Mononuclear cell (primary cell): ENCODE measurements at regions not wholly inside any gene's neighbourhood (a gene's known extent, or its start where the extent isn't known, plus 50 kb on each side); places are given as distances from the start of the nearest gene placed in this dataset.

ENCODE experiments used
- H3K27me3 ChIP-seq: 2 replicates; pipeline ENCODE4 v1.6.0; 2011; ENCODE audit warnings: low read length, control low read depth; ENCODE audit not compliant: insufficient read depth
- H3K4me1 ChIP-seq: 2 replicates; pipeline ENCODE4 v1.5.1; 2011; ENCODE audit warnings: mild to moderate bottlenecking, low read length, control low read depth; ENCODE audit not compliant: insufficient read depth
- H3K4me3 ChIP-seq: 2 replicates; pipeline ENCODE4 v1.5.1; 2011; ENCODE audit warnings: mild to moderate bottlenecking, low read length, moderate library complexity
- H3K9me3 ChIP-seq: 2 replicates; pipeline ENCODE4 v1.5.1; 2011; ENCODE audit warnings: low read depth, mild to moderate bottlenecking, control low read depth, low read length

GRCh38 chr5:173755319-173755718 lies 132.8 kb upstream of the CPEB4 start:
- peaks cover 7% of the 10 kb centered on the region for H3K4me1 ChIP-seq
- no peaks in the 10 kb centered on the region for H3K9me3 ChIP-seq
- H3K27me3 ChIP-seq, result no peaks in the 10 kb centered on the region
- no peak overlapping the region for H3K4me3 ChIP-seq

DNA sequence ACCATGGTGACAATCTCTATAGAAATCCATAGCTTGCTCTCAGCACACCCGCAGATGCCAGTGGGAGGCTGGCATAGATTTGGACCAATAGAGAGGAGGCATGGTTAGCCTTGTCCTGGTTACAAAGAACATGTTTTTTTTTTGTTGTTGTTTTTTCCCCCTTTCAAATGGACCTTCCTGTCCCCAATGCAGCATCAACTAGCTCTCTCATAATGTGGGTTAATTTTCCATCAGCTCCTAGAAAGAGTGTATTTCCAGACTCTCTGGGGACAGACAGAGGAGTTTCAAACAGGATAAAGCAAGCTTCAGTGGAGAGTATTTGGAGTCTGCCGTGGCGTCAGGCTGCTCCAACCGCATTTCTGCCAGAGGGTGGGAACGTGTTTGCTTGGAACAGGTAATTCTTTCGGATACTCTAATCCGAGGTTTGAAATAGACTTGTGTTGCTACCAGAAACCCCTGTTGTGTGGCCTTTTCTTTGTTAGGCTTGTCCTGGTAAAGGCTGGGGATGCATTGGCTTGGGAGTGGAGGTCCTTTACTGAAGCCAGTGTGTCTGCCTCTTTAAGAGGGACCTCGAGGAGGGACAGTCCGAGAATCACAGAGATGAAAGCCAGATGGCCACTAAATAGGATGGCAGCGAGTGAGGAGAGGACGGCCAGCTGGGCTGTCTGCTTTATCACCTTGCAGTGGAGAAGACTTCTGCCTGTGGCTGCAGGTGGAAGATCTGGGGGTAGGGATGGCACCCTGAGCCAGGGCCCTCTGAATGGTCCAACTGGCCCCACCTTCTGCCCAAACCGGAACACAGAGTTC lies 130.5 kb upstream of the CPEB4 start:
- H3K4me3 ChIP-seq, result no peak overlapping the region
- H3K27me3 ChIP-seq, result no peaks in the 10 kb centered on the region
- peaks cover under 1% of the 10 kb centered on the region for H3K4me1 ChIP-seq
- no peaks in the 10 kb centered on the region for H3K9me3 ChIP-seq

GRCh38 chr5:173758676-173759075 lies 129.5 kb upstream of the CPEB4 start:
- H3K4me1 ChIP-seq, result peaks cover 8% of the 10 kb centered on the region
- no peaks in the 10 kb centered on the region for H3K9me3 ChIP-seq
- H3K27me3 ChIP-seq, result no peaks in the 10 kb centered on the region
- H3K4me3 ChIP-seq, result no peak overlapping the region

DNA sequence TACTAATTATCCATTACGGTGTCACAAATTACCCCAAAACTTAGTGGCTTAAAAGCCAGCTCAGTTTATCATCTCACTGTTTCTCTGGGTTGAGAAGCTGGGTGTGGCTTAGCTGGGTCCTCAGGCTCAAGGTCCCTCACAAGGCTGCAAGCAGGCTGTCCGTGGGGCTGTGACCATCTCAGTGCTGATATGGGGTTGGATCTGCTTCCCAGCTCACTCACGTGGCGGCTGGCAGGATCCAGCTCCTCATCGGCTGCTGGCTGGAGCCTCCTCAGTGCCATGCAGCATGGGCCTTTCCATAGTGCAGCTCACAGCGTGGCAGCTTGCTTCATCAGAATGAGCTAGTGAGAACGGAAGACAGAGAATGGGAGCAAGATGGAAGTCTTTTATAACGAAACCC lies 128.5 kb upstream of the CPEB4 start:
- Histone ChIP-seq H3K4me3 (no peak overlapping the region), H3K9me3 (no peaks in the 10 kb centered on the region), H3K4me1 (peaks cover 12% of the 10 kb centered on the region), H3K27me3 (no peaks in the 10 kb centered on the region)

GRCh38 chr5:173760461-173761177 lies 127.5 kb upstream of the CPEB4 start:
- Histone ChIP-seq H3K4me1 (peaks cover 13% of the 10 kb centered on the region), H3K27me3 (no peaks in the 10 kb centered on the region), H3K4me3 (no peak overlapping the region), H3K9me3 (no peaks in the 10 kb centered on the region)

GRCh38 chr5:173761178-173761513 lies 127.0 kb upstream of the CPEB4 start:
- H3K9me3 ChIP-seq, result no peaks in the 10 kb centered on the region
- H3K4me1 ChIP-seq, result peaks cover 16% of the 10 kb centered on the region
- no peak overlapping the region for H3K4me3 ChIP-seq
- H3K27me3 ChIP-seq, result no peaks in the 10 kb centered on the region

- peaks cover 20% of the 10 kb centered on the region for H3K4me1 ChIP-seq
- no peaks in the 10 kb centered on the region for H3K27me3 ChIP-seq
- H3K9me3 ChIP-seq, result no peaks in the 10 kb centered on the region
- H3K4me3 ChIP-seq, result no peak overlapping the region
Observed at GRCh38 chr5:173762045-173762444, 126.1 kb upstream of the CPEB4 start.

GRCh38 chr5:173762930-173763329 lies 125.2 kb upstream of the CPEB4 start:
- no peak overlapping the region for H3K4me3 ChIP-seq
- peaks cover 20% of the 10 kb centered on the region for H3K4me1 ChIP-seq
- no peaks in the 10 kb centered on the region for H3K9me3 ChIP-seq

GRCh38 chr5:173763410-173763809 lies 124.7 kb upstream of the CPEB4 start:
- H3K27me3 ChIP-seq, result no peaks in the 10 kb centered on the region
- peaks cover 20% of the 10 kb centered on the region for H3K4me1 ChIP-seq
- H3K4me3 ChIP-seq, result no peak overlapping the region
- H3K9me3 ChIP-seq, result no peaks in the 10 kb centered on the region

More at GRCh38 chr5:173762930-173763329, 125.2 kb upstream of the CPEB4 start:
- H3K27me3 ChIP-seq, result no peaks in the 10 kb centered on the region

- no peaks in the 10 kb centered on the region for H3K9me3 ChIP-seq
- no peak overlapping the region for H3K4me3 ChIP-seq
- no peaks in the 10 kb centered on the region for H3K27me3 ChIP-seq
- peaks cover 20% of the 10 kb centered on the region for H3K4me1 ChIP-seq
Observed at GRCh38 chr5:173764332-173765028, 123.7 kb upstream of the CPEB4 start.

- Histone ChIP-seq H3K9me3 (no peaks in the 10 kb centered on the region), H3K27me3 (no peaks in the 10 kb centered on the region), H3K4me1 (peaks cover 20% of the 10 kb centered on the region), H3K4me3 (no peak overlapping the region)
Observed at GRCh38 chr5:173765029-173765644, 123.0 kb upstream of the CPEB4 start.

- H3K27me3 ChIP-seq, result no peaks in the 10 kb centered on the region
- H3K4me1 ChIP-seq, result peaks cover 20% of the 10 kb centered on the region
- no peak overlapping the region for H3K4me3 ChIP-seq
- H3K9me3 ChIP-seq, result no peaks in the 10 kb centered on the region
Observed at GRCh38 chr5:173765661-173766060, 122.5 kb upstream of the CPEB4 start.

DNA sequence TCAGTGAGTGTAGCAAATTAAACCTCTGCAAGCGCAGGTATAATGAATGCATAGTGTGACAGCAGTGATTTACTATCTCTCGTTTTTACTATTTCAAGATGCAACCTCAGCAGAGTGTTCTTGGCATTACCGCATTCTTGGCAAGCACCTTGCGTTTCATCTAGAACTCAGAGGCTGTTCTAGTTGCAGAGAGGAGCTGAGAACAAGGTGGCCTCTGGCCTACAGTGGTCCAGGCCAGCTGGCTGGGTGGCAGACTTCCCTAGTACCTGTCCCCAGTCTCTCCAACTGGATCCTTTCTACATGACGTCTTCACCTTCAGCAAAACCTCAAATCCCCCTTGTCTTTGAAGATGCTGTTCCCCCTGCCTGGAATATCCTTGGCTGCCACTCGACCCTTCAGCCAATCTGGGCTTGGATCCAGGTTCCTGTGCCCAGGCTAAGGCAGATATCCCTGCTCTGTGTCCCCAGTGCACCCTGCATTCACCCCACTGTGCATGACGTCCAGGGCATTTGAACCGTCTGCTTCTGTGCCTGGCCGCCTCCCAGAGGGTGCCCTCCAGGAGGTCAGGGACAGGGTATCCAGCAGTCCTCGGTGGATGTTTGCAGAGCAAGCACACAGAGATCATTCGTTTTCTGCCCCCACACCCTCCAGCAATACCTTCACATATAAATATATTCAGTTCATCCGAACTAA lies 120.4 kb upstream of the CPEB4 start:
- H3K4me1 ChIP-seq, result peaks cover 33% of the 10 kb centered on the region
- no peak overlapping the region for H3K4me3 ChIP-seq
- no peaks in the 10 kb centered on the region for H3K27me3 ChIP-seq
- no peaks in the 10 kb centered on the region for H3K9me3 ChIP-seq

GRCh38 chr5:173768267-173768806 lies 119.8 kb upstream of the CPEB4 start:
- no peaks in the 10 kb centered on the region for H3K27me3 ChIP-seq
- peaks cover 30% of the 10 kb centered on the region for H3K4me1 ChIP-seq
- no peaks in the 10 kb centered on the region for H3K9me3 ChIP-seq
- no peak overlapping the region for H3K4me3 ChIP-seq
